ENCODE measurements at regions not wholly inside any gene's neighbourhood (a gene's known extent, or its start where the extent isn't known, plus 50 kb on each side); places are given as distances from the start of the nearest gene placed in this dataset.

DNA sequence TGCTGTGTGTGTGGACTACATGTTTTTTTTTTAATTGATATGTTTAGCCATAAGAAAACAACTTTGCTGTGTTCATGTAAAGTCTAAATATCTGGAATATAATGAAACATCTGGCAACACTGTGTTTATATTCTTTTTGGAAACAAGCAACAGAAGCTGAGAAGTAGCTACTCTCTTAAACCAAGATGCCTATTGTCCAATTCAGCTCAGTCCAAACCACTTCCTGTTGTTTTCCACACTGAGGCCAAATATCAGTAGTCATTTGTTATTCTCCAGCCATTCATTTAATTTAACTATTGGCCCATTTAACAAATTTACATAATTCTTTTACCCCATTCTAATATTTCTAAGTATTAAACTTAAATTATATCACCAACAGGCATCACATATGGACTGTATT, 903.0 kb upstream of the SLIT2 start:
- BruUV-seq (replicated peaks), result no TSS peak
- no peaks in the 10 kb centered on the region for H3K36me3 ChIP-seq (ENCODE audit: control insufficient read depth, insufficient read depth, low read length)
- in situ Hi-C loops (cut with HindIII; ENCODE audit: low pct_unique_long_range_greater_than_20kb, low sequenced_read_pairs) (no loop called here), intact Hi-C loops (cut with micrococcal nuclease; ENCODE audit: unreplicated experiment) (no loop called here)
- DNase-seq (ENCODE audit: low read depth, low spot score), result no peak
- no peaks in the 10 kb centered on the region for H3K27me3 ChIP-seq (ENCODE audit: control insufficient read depth, insufficient read depth, low read length)
- H3K4me3 ChIP-seq (ENCODE audit: low read depth in 2 of 2, low read length in 2 of 2), result no peak overlapping the region
- TF ChIP-seq, protein P1, sequence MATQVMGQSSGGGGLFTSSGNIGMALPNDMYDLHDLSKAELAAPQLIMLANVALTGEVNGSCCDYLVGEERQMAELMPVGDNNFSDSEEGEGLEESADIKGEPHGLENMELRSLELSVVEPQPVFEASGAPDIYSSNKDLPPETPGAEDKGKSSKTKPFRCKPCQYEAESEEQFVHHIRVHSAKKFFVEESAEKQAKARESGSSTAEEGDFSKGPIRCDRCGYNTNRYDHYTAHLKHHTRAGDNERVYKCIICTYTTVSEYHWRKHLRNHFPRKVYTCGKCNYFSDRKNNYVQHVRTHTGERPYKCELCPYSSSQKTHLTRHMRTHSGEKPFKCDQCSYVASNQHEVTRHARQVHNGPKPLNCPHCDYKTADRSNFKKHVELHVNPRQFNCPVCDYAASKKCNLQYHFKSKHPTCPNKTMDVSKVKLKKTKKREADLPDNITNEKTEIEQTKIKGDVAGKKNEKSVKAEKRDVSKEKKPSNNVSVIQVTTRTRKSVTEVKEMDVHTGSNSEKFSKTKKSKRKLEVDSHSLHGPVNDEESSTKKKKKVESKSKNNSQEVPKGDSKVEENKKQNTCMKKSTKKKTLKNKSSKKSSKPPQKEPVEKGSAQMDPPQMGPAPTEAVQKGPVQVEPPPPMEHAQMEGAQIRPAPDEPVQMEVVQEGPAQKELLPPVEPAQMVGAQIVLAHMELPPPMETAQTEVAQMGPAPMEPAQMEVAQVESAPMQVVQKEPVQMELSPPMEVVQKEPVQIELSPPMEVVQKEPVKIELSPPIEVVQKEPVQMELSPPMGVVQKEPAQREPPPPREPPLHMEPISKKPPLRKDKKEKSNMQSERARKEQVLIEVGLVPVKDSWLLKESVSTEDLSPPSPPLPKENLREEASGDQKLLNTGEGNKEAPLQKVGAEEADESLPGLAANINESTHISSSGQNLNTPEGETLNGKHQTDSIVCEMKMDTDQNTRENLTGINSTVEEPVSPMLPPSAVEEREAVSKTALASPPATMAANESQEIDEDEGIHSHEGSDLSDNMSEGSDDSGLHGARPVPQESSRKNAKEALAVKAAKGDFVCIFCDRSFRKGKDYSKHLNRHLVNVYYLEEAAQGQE (IDR thresholded peaks at IDR 0.05; ENCODE audit: insufficient read depth in 1 of 2, low read depth in 2 of 2, low read length in 1 of 2), result no peak
- TF ChIP-seq CTCF (IDR thresholded peaks at IDR 0.05), result no peak
- no peak for TF ChIP-seq POLR2AphosphoS5 (IDR thresholded peaks at IDR 0.05; ENCODE audit: low read depth, low read length)
- no peak for TF ChIP-seq TCF7L2 (IDR thresholded peaks at IDR 0.05; ENCODE audit: low read depth, low read length)
- TF ChIP-seq SIN3A (IDR thresholded peaks at IDR 0.05; ENCODE audit: borderline replicate concordance, insufficient read depth, low read depth, low read length), result no peak
- ChIA-PET POLR2A (no interaction called here), CTCF (no interaction called here)
- H3K27ac ChIP-seq (ENCODE audit: low read length), result no peak overlapping the region
- no peaks in the 10 kb centered on the region for H3K9me3 ChIP-seq (ENCODE audit: control insufficient read depth, insufficient read depth, low read depth, low read length)
- no peak for ATAC-seq
- H3K4me1 ChIP-seq (ENCODE audit: control insufficient read depth, insufficient read depth, low read length), result no peaks in the 10 kb centered on the region

DNA sequence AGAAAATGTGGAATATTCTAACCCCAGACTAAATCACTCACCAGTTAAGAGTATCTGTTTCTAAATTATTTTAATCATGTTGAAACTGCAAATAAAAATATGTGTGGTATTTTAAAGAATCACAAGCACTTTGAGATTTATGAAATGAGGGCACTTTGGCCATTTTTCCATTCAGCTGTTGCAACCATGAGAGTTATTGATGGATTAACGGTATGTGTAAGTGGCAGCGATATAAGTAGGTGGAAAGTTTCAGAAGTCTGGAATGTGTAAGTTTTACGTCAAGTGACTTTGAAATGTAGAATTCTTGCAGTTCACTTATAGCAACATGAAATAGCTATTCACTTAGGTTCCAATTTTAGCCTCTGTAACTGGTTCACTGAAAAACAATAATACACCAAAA, 905.1 kb upstream of the SLIT2 start:
- ChIA-PET POLR2A (no interaction called here), CTCF (no interaction called here)
- TF ChIP-seq, protein P1 (IDR thresholded peaks at IDR 0.05; ENCODE audit: insufficient read depth in 1 of 2, low read depth in 2 of 2, low read length in 1 of 2), result no peak
- TF ChIP-seq TCF7L2 (IDR thresholded peaks at IDR 0.05; ENCODE audit: low read depth, low read length) (no peak), SIN3A (IDR thresholded peaks at IDR 0.05; ENCODE audit: borderline replicate concordance, insufficient read depth, low read depth, low read length) (no peak), POLR2AphosphoS5 (IDR thresholded peaks at IDR 0.05; ENCODE audit: low read depth, low read length) (no peak)
- in situ Hi-C loops (cut with HindIII; ENCODE audit: low pct_unique_long_range_greater_than_20kb, low sequenced_read_pairs) (no loop called here), intact Hi-C loops (cut with micrococcal nuclease; ENCODE audit: unreplicated experiment) (no loop called here)
- H3K4me1 ChIP-seq (ENCODE audit: control insufficient read depth, insufficient read depth, low read length), result no peaks in the 10 kb centered on the region
- DNase-seq (ENCODE audit: low read depth, low spot score), result no peak
- H3K27ac ChIP-seq (ENCODE audit: low read length), result no peak overlapping the region
- ATAC-seq, result no peak
- no peak overlapping the region for H3K4me3 ChIP-seq (ENCODE audit: low read depth in 2 of 2, low read length in 2 of 2)
- no peaks in the 10 kb centered on the region for H3K36me3 ChIP-seq (ENCODE audit: control insufficient read depth, insufficient read depth, low read length)
- no peaks in the 10 kb centered on the region for H3K27me3 ChIP-seq (ENCODE audit: control insufficient read depth, insufficient read depth, low read length)
- no peaks in the 10 kb centered on the region for H3K9me3 ChIP-seq (ENCODE audit: control insufficient read depth, insufficient read depth, low read depth, low read length)
- BruUV-seq (replicated peaks), result no TSS peak

All from Panc1 (cell line).